Effector memory CD8-positive, alpha-beta T cell (primary cell): ENCODE measurements at regions not wholly inside any gene's neighbourhood (a gene's known extent, or its start where the extent isn't known, plus 50 kb on each side); places are given as distances from the start of the nearest gene placed in this dataset.

Experiments
- ATAC-seq: fragments of 150-1000 bp; cut with Tn5 transposase; replicated peaks from 2 replicates; pipeline ENCODE4 v1.10.0; 2021; ENCODE audit warnings: mild to moderate bottlenecking, moderate library complexity
- DNase-seq, 3 experiments: peaks; one replicate each; pipeline ENCODE4 v3.0.0; 2021
- H3K27ac Mint-ChIP-seq, 2 donors: one replicate each; pipeline ENCODE4 v1.8.0; 2022; ENCODE audit warnings: mild to moderate bottlenecking in 2 of 2, mixed read lengths in 2 of 2, moderate library complexity in 2 of 2
- H3K27me3 Mint-ChIP-seq, 2 donors: one replicate each; pipeline ENCODE4 v1.8.0; 2022; ENCODE audit warnings: mixed read lengths in 2 of 2
- H3K36me3 Mint-ChIP-seq: one replicate; pipeline ENCODE4 v1.8.0; 2022; ENCODE audit warnings: mild to moderate bottlenecking, moderate library complexity, mixed read lengths; ENCODE audit not compliant: insufficient read depth
- H3K4me1 Mint-ChIP-seq, 2 donors: one replicate each; pipeline ENCODE4 v1.8.0; 2022; ENCODE audit warnings: low read depth in 2 of 2, mixed read lengths in 2 of 2
- H3K4me3 Mint-ChIP-seq, 2 donors: one replicate each; pipeline ENCODE4 v1.8.0; 2022; ENCODE audit warnings: mild to moderate bottlenecking in 2 of 2, mixed read lengths in 2 of 2, moderate library complexity in 2 of 2
- H3K9me3 Mint-ChIP-seq, 2 donors: one replicate each; pipeline ENCODE4 v1.8.0; 2022; ENCODE audit warnings: mixed read lengths in 2 of 2

DNA sequence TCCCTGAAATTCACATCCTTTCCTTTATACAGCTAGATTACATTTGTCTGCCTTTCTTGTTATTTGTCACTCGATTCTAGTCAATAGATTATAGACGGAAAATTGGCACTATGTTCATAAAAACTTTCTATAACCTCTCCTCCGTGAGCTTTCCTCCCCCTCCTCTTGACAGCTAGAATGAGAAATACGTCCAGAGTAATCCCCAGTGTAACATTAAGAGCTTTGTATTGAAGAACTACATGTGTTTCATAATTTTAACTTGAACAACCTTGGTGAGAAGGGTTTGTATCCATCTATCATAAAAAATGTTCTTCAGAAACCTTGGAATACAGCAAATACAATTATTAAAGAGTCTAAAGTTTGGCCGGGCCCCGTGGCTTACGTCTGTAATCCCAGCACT lies 1707.4 kb downstream of the PCDH7 start:
- H3K4me1 Mint-ChIP-seq, result no peaks in the 10 kb centered on the region
- no peak overlapping the region for H3K4me3 Mint-ChIP-seq
- peaks cover 13 to 25% of the 10 kb centered on the region in 2 donors for H3K9me3 Mint-ChIP-seq
- H3K27ac Mint-ChIP-seq, result no peak overlapping the region
- H3K27me3 Mint-ChIP-seq, result no peaks in the 10 kb centered on the region
- ATAC-seq, result no peak
- H3K36me3 Mint-ChIP-seq, result no peaks in the 10 kb centered on the region
- no peak for DNase-seq

DNA sequence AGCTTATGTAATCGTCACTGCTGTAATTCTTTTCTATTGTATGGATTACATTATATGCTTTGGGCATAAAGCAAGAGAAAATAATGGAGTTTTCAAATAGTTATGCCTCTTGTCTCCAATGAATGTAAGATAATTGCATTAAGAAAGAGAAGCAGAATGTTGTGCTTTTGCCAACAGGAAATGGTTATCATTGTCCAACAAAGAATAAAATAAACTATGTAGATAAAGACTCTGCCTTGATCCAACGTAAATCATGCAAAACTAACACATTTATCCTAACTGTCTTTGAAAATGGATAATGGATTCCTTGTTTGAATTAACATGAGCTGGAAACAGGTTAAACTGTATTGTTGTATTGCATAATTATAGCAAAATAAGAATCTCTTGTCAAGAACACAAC lies 1709.0 kb downstream of the PCDH7 start:
- H3K9me3 Mint-ChIP-seq, result peaks cover 15 to 27% of the 10 kb centered on the region in 2 donors
- H3K4me3 Mint-ChIP-seq, result no peak overlapping the region
- no peaks in the 10 kb centered on the region for H3K27me3 Mint-ChIP-seq
- H3K4me1 Mint-ChIP-seq, result no peaks in the 10 kb centered on the region
- no peak for DNase-seq
- no peak for ATAC-seq
- no peaks in the 10 kb centered on the region for H3K36me3 Mint-ChIP-seq
- H3K27ac Mint-ChIP-seq, result no peak overlapping the region

- H3K27ac Mint-ChIP-seq, result no peak overlapping the region
- H3K4me1 Mint-ChIP-seq, result no peaks in the 10 kb centered on the region
- peaks cover 16 to 29% of the 10 kb centered on the region in 2 donors for H3K9me3 Mint-ChIP-seq
- H3K27me3 Mint-ChIP-seq, result no peaks in the 10 kb centered on the region
- ATAC-seq (no peak), DNase-seq (no peak)
- no peak overlapping the region for H3K4me3 Mint-ChIP-seq
- no peaks in the 10 kb centered on the region for H3K36me3 Mint-ChIP-seq
Measured at GRCh38 chr4:32435308-32435707, 1715.1 kb downstream of the PCDH7 start.

GRCh38 chr4:32436816-32437215 lies 1716.6 kb downstream of the PCDH7 start:
- DNase-seq (no peak), ATAC-seq (no peak)
- H3K4me3 Mint-ChIP-seq, result no peak overlapping the region
- H3K27ac Mint-ChIP-seq, result no peak overlapping the region
- no peaks in the 10 kb centered on the region for H3K27me3 Mint-ChIP-seq
- no peaks in the 10 kb centered on the region for H3K36me3 Mint-ChIP-seq
- H3K9me3 Mint-ChIP-seq, result peaks cover 16 to 24% of the 10 kb centered on the region in 2 donors
- no peaks in the 10 kb centered on the region for H3K4me1 Mint-ChIP-seq

GRCh38 chr4:32440391-32440790 lies 1720.2 kb downstream of the PCDH7 start:
- H3K4me1 Mint-ChIP-seq, result no peaks in the 10 kb centered on the region
- ATAC-seq (no peak), DNase-seq (no peak)
- H3K27ac Mint-ChIP-seq, result no peak overlapping the region
- peaks cover 12 to 19% of the 10 kb centered on the region in 2 donors for H3K9me3 Mint-ChIP-seq
- no peak overlapping the region for H3K4me3 Mint-ChIP-seq
- H3K36me3 Mint-ChIP-seq, result no peaks in the 10 kb centered on the region
- H3K27me3 Mint-ChIP-seq, result no peaks in the 10 kb centered on the region

GRCh38 chr4:32454482-32454881 lies 1734.3 kb downstream of the PCDH7 start:
- Mint-ChIP-seq H3K27ac (no peak overlapping the region), H3K4me1 (no peaks in the 10 kb centered on the region)

DNA sequence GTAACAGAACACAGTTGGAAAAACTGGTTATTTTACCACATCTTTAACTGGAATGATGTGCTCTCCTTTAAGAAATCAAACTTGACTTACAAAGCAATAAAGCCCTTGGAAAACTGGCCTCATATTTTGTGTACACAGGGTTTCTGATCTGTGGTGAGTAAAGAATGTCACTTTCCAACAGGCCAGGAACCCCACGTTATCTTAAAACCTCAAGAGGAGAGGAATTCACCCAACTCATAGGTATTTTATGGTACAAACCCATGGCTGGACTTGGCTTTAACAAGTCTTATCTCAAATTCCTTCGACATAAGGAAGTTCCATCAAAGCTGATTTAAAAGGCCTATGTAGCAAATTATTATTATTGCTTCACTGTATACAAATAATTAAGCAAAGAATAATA lies 1735.1 kb downstream of the PCDH7 start:
- DNase-seq, result no peak
- no peaks in the 10 kb centered on the region for H3K27me3 Mint-ChIP-seq

More at GRCh38 chr4:32454482-32454881, 1734.3 kb downstream of the PCDH7 start:
- Mint-ChIP-seq H3K9me3 (peaks cover 5 to 23% of the 10 kb centered on the region in 2 donors), H3K4me3 (no peak overlapping the region), H3K27me3 (no peaks in the 10 kb centered on the region), H3K36me3 (no peaks in the 10 kb centered on the region)
- ATAC-seq (no peak), DNase-seq (no peak)

DNA sequence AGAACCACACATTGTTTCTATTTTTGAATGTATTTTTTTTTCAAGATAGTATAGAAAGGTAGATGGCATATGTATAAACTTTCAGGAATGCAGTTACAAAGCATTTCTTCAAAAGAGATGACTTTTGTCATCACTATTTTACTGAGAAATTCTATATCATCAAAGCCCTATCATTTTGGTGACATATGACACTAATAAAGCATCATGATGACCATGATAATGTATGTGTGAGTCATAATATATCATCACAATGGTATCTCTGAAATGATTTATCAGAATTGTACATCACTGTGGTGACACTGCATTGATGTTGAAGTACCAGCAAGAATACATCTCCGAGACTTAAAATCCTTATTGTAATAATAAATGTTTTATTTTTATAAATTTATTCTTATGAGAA lies 1740.8 kb downstream of the PCDH7 start:
- Mint-ChIP-seq H3K4me1 (no peaks in the 10 kb centered on the region), H3K36me3 (no peaks in the 10 kb centered on the region), H3K4me3 (no peak overlapping the region), H3K27me3 (no peaks in the 10 kb centered on the region), H3K9me3 (peaks cover 2 to 15% of the 10 kb centered on the region in 2 donors), H3K27ac (no peak overlapping the region)
- ATAC-seq, result no peak
- DNase-seq, result no peak

More for the DNA sequence above, 1735.1 kb downstream of the PCDH7 start:
- Mint-ChIP-seq H3K36me3 (no peaks in the 10 kb centered on the region), H3K4me1 (no peaks in the 10 kb centered on the region), H3K9me3 (peaks cover 5 to 21% of the 10 kb centered on the region in 2 donors), H3K4me3 (no peak overlapping the region), H3K27ac (no peak overlapping the region)
- no peak for ATAC-seq

DNA sequence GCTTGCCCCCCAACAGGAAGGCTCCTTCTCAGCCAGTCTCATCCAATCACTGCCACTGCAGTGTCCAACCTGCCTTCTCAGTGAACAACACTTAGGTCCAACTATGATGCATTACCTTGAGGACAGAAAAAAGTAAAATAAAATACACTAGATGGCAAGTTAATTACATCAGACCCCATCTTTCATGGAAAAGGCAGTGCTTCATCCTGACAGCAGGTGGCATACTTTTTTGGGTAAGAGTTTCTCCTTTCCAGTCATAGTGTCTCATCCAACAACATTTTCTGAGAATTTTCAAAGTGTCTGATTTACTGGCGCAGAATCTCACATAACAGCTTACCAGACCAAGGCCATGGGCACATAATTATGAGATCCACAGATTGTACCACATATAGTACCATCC lies 1742.8 kb downstream of the PCDH7 start:
- DNase-seq (no peak), ATAC-seq (no peak)
- Mint-ChIP-seq H3K27ac (no peak overlapping the region), H3K9me3 (peaks cover 2 to 7% of the 10 kb centered on the region in 2 donors), H3K4me3 (no peak overlapping the region), H3K4me1 (no peaks in the 10 kb centered on the region), H3K36me3 (no peaks in the 10 kb centered on the region), H3K27me3 (no peaks in the 10 kb centered on the region)

GRCh38 chr4:32470087-32470585 lies 1750.0 kb downstream of the PCDH7 start:
- no peaks in the 10 kb centered on the region for H3K27me3 Mint-ChIP-seq
- no peak overlapping the region for H3K27ac Mint-ChIP-seq
- peaks cover 4 to 5% of the 10 kb centered on the region in 2 donors for H3K9me3 Mint-ChIP-seq
- no peak for ATAC-seq
- H3K4me1 Mint-ChIP-seq, result no peaks in the 10 kb centered on the region
- no peaks in the 10 kb centered on the region for H3K36me3 Mint-ChIP-seq
- no peak for DNase-seq
- no peak overlapping the region for H3K4me3 Mint-ChIP-seq

GRCh38 chr4:32472918-32473317 lies 1752.7 kb downstream of the PCDH7 start:
- Mint-ChIP-seq H3K36me3 (no peaks in the 10 kb centered on the region), H3K27ac (no peak overlapping the region), H3K27me3 (no peaks in the 10 kb centered on the region)

GRCh38 chr4:32475710-32476109 lies 1755.5 kb downstream of the PCDH7 start:
- Mint-ChIP-seq H3K27me3 (no peaks in the 10 kb centered on the region), H3K27ac (no peak overlapping the region), H3K4me3 (no peak overlapping the region), H3K36me3 (no peaks in the 10 kb centered on the region), H3K4me1 (no peaks in the 10 kb centered on the region), H3K9me3 (peaks cover 6 to 8% of the 10 kb centered on the region in 2 donors)
- DNase-seq, result no peak
- no peak for ATAC-seq

More at GRCh38 chr4:32472918-32473317, 1752.7 kb downstream of the PCDH7 start:
- Mint-ChIP-seq H3K4me1 (no peaks in the 10 kb centered on the region), H3K9me3 (peaks cover 6 to 8% of the 10 kb centered on the region in 2 donors), H3K4me3 (no peak overlapping the region)
- ATAC-seq (no peak), DNase-seq (no peak)

GRCh38 chr4:32477518-32477917 lies 1757.3 kb downstream of the PCDH7 start:
- H3K27ac Mint-ChIP-seq, result no peak overlapping the region
- no peak overlapping the region for H3K4me3 Mint-ChIP-seq
- DNase-seq, result no peak
- no peaks in the 10 kb centered on the region for H3K27me3 Mint-ChIP-seq
- no peak for ATAC-seq
- H3K4me1 Mint-ChIP-seq, result no peaks in the 10 kb centered on the region
- H3K36me3 Mint-ChIP-seq, result no peaks in the 10 kb centered on the region
- H3K9me3 Mint-ChIP-seq, result peaks cover 7 to 11% of the 10 kb centered on the region in 2 donors

- Mint-ChIP-seq H3K27me3 (no peaks in the 10 kb centered on the region), H3K27ac (no peak overlapping the region), H3K4me1 (no peaks in the 10 kb centered on the region), H3K9me3 (peaks cover 0 to 10% of the 10 kb centered on the region in 2 donors), H3K4me3 (no peak overlapping the region), H3K36me3 (no peaks in the 10 kb centered on the region)
- no peak for DNase-seq
- no peak for ATAC-seq
Measured at GRCh38 chr4:32485956-32486355, 1765.8 kb downstream of the PCDH7 start.

DNA sequence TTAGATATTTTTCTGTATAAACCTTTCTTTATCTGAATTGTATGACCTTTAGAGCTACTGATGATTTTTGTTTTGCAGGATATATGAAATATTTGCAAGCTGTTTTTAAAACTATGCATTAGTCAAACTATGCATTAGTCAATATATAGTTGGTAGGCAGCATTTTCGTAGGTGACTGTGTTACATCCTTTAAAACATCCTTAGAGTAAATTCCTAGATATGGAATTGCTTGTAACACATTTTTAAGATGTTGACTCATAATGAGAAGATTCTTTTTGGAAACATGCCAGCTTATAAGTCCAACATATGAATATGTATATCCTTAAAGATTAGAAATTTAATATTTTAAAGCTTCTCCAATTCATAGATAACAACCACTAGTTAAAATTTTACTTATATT lies 1768.5 kb downstream of the PCDH7 start:
- Mint-ChIP-seq H3K9me3 (peaks cover 0 to 2% of the 10 kb centered on the region in 2 donors), H3K27ac (no peak overlapping the region), H3K4me3 (no peak overlapping the region), H3K27me3 (no peaks in the 10 kb centered on the region), H3K36me3 (no peaks in the 10 kb centered on the region), H3K4me1 (no peaks in the 10 kb centered on the region)
- no peak for ATAC-seq
- no peak for DNase-seq
